Large intestine (tissue), 3 donors: ENCODE measurements at regions not wholly inside any gene's neighbourhood (a gene's known extent, or its start where the extent isn't known, plus 50 kb on each side); places are given as distances from the start of the nearest gene placed in this dataset.

Experiments
- DNase-seq, 2 donors: peaks; one replicate each; pipeline versions ENCODE4 v3.0.0 to v3.0.0-alpha.2; 2013
- H3K27ac ChIP-seq: one replicate; pipeline ENCODE4 v1.5.1; 2013; ENCODE audit warnings: low read length
- H3K27me3 ChIP-seq: 2 replicates; pipeline ENCODE4 v1.6.1; 2013; ENCODE audit warnings: low read length; ENCODE audit not compliant: control insufficient read depth, insufficient read depth
- H3K36me3 ChIP-seq: 2 replicates; pipeline ENCODE4 v1.6.1; 2013; ENCODE audit warnings: low read length; ENCODE audit not compliant: control insufficient read depth, insufficient read depth
- H3K4me1 ChIP-seq: one replicate; pipeline ENCODE4 v1.6.1; 2013; ENCODE audit warnings: low read length; ENCODE audit not compliant: control insufficient read depth, insufficient read depth
- H3K4me3 ChIP-seq: one replicate; pipeline ENCODE4 v1.5.1; 2013; ENCODE audit warnings: low read length
- H3K9me3 ChIP-seq: one replicate; pipeline ENCODE4 v1.6.1; 2013; ENCODE audit warnings: mild to moderate bottlenecking, low read depth, low read length, moderate library complexity; ENCODE audit not compliant: control insufficient read depth
- WGBS: methylation state at CpG from one replicate; pipeline ENCODE4 v1.1.5; 2013; ENCODE audit warnings: low lambda C conversion rate; ENCODE audit not compliant: insufficient coverage; 5-methylcytosine and 5-hydroxymethylcytosine counted together

- H3K9me3 ChIP-seq: no peaks in the 10 kb centered on the region
These were observed 394.1 kb downstream of the PRDM5 start for GRCh38 chr4:120528428-120528827.

GRCh38 chr4:120526033-120526432 is 396.5 kb downstream of the PRDM5 start:
- no peak overlapping the region for H3K4me3 ChIP-seq
- H3K4me1 ChIP-seq: no peaks in the 10 kb centered on the region
- no peak overlapping the region for H3K27ac ChIP-seq
- no peaks in the 10 kb centered on the region for H3K27me3 ChIP-seq
- no peaks in the 10 kb centered on the region for H3K36me3 ChIP-seq
- DNase-seq: no peak
- no peaks in the 10 kb centered on the region for H3K9me3 ChIP-seq

More at GRCh38 chr4:120528428-120528827, 394.1 kb downstream of the PRDM5 start:
- H3K4me1 ChIP-seq: no peaks in the 10 kb centered on the region
- H3K4me3 ChIP-seq: no peak overlapping the region
- no peak for DNase-seq
- no peak overlapping the region for H3K27ac ChIP-seq
- no peaks in the 10 kb centered on the region for H3K36me3 ChIP-seq
- H3K27me3 ChIP-seq: no peaks in the 10 kb centered on the region

DNA sequence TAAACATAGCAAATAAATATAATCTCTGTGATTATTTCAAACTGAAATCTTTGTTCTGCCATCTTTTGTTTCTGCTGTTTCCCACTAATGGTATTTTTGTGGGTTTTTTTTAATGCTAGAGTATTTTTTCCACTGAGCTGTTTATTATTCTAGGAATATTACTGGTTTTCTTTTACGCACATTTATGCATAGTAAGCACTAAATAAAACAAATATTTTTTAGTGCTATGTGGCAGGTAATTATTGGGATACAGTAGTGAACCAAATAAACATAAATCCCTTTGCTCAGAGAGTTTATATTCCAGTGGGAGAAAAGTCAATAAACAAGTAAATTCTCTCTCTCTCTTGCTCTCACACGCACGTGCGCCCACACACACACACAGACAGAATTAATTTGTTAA is 397.4 kb downstream of the PRDM5 start:
- H3K4me1 ChIP-seq: no peaks in the 10 kb centered on the region
- H3K36me3 ChIP-seq: no peaks in the 10 kb centered on the region
- 80% methylated on average over 1 of the region's 4 CpGs for WGBS
- DNase-seq: no peak
- H3K27ac ChIP-seq: no peak overlapping the region
- no peaks in the 10 kb centered on the region for H3K9me3 ChIP-seq
- no peak overlapping the region for H3K4me3 ChIP-seq
- no peaks in the 10 kb centered on the region for H3K27me3 ChIP-seq

GRCh38 chr4:120524237-120524636 is 398.3 kb downstream of the PRDM5 start:
- H3K27ac ChIP-seq: no peak overlapping the region
- no peaks in the 10 kb centered on the region for H3K36me3 ChIP-seq
- DNase-seq: no peak
- H3K9me3 ChIP-seq: no peaks in the 10 kb centered on the region
- no CpG with 5 or more reads among the region's 2 CpGs for WGBS
- H3K4me1 ChIP-seq: no peaks in the 10 kb centered on the region
- no peak overlapping the region for H3K4me3 ChIP-seq
- no peaks in the 10 kb centered on the region for H3K27me3 ChIP-seq

DNA sequence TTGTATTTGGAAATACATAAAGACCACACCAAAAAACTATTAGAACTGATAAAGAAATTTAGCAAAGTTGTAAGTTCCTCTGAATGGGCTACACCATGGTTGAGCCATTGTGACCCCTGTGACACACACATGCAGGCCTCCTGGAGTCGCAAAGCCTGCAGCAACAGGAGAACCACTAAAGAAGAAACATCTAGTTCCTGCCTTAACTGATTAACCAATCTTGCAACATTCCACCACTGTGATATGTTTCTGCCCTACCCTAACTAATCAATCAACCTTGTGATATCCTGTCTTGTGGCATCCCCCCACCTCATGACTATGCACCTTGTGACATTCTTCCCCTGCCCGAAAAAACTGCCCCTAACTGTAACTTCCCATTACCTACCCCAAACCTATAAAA is 401.8 kb downstream of the PRDM5 start:
- Histone ChIP-seq H3K27ac (no peak overlapping the region), H3K9me3 (no peaks in the 10 kb centered on the region), H3K4me1 (no peaks in the 10 kb centered on the region), H3K36me3 (no peaks in the 10 kb centered on the region), H3K27me3 (no peaks in the 10 kb centered on the region), H3K4me3 (no peak overlapping the region)
- WGBS: 100% methylated on average over 1 of the region's 2 CpGs
- DNase-seq: no peak

DNA sequence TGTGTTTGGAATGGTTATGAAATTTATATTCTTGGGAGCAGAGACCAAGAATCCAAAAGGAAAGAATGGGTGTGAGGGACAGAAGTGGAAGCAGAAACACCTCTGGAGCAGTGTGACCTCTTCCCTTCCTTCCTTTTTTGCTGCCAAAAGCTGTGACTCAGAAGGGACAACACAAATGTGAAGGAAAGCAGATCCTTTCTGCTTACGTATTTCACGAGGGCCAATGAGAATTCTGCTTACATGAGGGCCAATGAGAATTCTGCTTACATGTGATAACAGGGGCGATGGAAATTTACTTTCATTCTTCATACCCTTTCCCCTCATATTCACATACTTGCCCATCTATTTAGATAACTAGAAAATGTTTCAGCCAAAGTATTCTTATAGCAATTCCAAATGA is 404.6 kb downstream of the PRDM5 start:
- no peaks in the 10 kb centered on the region for H3K9me3 ChIP-seq
- H3K27ac ChIP-seq: no peak overlapping the region
- H3K36me3 ChIP-seq: no peaks in the 10 kb centered on the region
- no peak for DNase-seq
- H3K4me3 ChIP-seq: no peak overlapping the region
- no peaks in the 10 kb centered on the region for H3K27me3 ChIP-seq
- no CpG with 5 or more reads among the region's 3 CpGs for WGBS
- H3K4me1 ChIP-seq: no peaks in the 10 kb centered on the region

- Histone ChIP-seq H3K36me3 (no peaks in the 10 kb centered on the region), H3K27me3 (no peaks in the 10 kb centered on the region), H3K27ac (no peak overlapping the region), H3K4me3 (no peak overlapping the region), H3K4me1 (no peaks in the 10 kb centered on the region), H3K9me3 (no peaks in the 10 kb centered on the region)
- no CpG with 5 or more reads among the region's 1 CpG for WGBS
- no peak for DNase-seq
These were observed 412.8 kb downstream of the PRDM5 start for GRCh38 chr4:120509719-120510118.

DNA sequence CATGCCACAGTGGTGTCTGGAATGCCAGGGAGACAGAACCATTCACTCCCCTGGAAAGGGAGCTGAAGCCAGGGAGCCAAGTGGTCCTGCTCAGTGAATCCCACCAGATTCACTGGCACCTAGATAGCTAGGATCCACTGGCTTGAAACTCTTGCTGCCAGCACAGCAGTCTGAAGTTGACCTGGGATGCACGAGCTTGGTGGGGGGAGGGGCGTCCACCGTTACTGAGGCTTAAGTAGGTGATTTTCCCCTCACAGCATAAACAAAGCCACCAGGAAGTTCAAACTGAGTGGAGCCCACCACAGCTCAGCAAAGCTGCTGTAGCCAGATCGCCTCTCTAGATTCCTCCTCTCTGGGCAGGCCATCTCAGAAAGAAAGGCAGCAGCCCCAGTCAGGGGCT is 413.3 kb downstream of the PRDM5 start:
- DNase-seq: no peak
- Histone ChIP-seq H3K27me3 (no peaks in the 10 kb centered on the region), H3K9me3 (no peaks in the 10 kb centered on the region), H3K27ac (no peak overlapping the region), H3K36me3 (no peaks in the 10 kb centered on the region), H3K4me3 (no peak overlapping the region), H3K4me1 (no peaks in the 10 kb centered on the region)
- WGBS: no CpG with 5 or more reads among the region's 4 CpGs

DNA sequence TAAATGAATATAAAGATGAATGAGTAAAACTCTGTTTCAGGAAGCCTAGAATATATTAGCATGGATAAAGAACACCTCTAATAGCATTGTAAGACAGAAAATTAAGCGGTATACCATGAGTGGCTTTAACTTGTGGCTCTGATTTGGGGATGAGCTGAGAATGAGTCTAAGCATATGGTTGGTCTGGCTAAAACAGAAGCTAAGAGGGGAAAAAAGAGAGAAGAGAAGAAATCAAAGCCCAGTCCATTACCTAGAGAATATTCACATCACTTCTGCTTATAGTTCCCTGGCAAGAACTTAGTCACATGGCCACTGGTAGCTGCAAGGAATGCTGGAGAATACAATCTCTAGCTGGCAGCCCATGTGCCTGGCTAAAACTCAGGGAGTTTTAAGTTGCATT is 414.5 kb downstream of the PRDM5 start:
- H3K36me3 ChIP-seq: no peaks in the 10 kb centered on the region
- WGBS: no CpG with 5 or more reads among the region's 1 CpG
- no peaks in the 10 kb centered on the region for H3K4me1 ChIP-seq
- H3K9me3 ChIP-seq: no peaks in the 10 kb centered on the region
- no peaks in the 10 kb centered on the region for H3K27me3 ChIP-seq
- no peak for DNase-seq
- no peak overlapping the region for H3K27ac ChIP-seq
- no peak overlapping the region for H3K4me3 ChIP-seq

DNA sequence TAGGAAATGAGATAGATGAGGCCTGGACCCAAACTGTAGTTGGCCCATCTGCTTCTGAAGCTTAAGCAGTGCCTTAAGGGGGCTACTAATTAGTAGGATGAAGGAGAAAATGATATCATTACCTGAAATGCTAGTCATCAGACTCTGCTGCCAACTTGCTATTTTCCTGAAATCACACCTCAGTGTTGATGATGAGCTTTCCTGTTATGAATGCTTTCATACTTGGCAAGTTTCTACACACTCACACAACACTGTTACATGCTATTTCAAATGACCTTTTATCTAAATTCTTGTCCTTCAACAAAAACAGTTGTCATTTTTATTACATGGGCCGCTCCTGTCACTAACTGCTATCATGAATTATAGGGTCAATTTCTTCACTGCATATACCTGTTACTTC is 416.0 kb downstream of the PRDM5 start:
- H3K9me3 ChIP-seq: no peaks in the 10 kb centered on the region
- no peak overlapping the region for H3K27ac ChIP-seq
- H3K36me3 ChIP-seq: no peaks in the 10 kb centered on the region
- no peak for DNase-seq
- no peak overlapping the region for H3K4me3 ChIP-seq
- H3K4me1 ChIP-seq: no peaks in the 10 kb centered on the region
- WGBS: 50% methylated on average over 1 of the region's 1 CpG
- no peaks in the 10 kb centered on the region for H3K27me3 ChIP-seq

GRCh38 chr4:120498678-120499077 is 423.8 kb downstream of the PRDM5 start:
- Histone ChIP-seq H3K36me3 (no peaks in the 10 kb centered on the region), H3K27me3 (no peaks in the 10 kb centered on the region), H3K4me3 (no peak overlapping the region), H3K9me3 (no peaks in the 10 kb centered on the region), H3K4me1 (no peaks in the 10 kb centered on the region), H3K27ac (no peak overlapping the region)
- WGBS: no CpG with 5 or more reads among the region's 1 CpG
- no peak for DNase-seq
